GM10266 (cell line): ENCODE measurements at regions not wholly inside any gene's neighbourhood (a gene's known extent, or its start where the extent isn't known, plus 50 kb on each side); places are given as distances from the start of the nearest gene placed in this dataset.

ENCODE experiments used
- DNase-seq: peaks from one replicate; pipeline ENCODE4 v3.0.0; 2012; ENCODE audit errors: extremely low spot score
- TF ChIP-seq, protein P1 (sequence below): IDR thresholded peaks from 2 replicates; pipeline ENCODE4 v1.5.1; 2012; ENCODE audit warnings: mild to moderate bottlenecking, low read depth; ENCODE audit not compliant: control insufficient read depth, insufficient read depth; ENCODE audit errors: missing control alignments

GRCh38 chr11:104328512-104328907 is 164.6 kb upstream of the PDGFD start:
- TF ChIP-seq, protein P1, sequence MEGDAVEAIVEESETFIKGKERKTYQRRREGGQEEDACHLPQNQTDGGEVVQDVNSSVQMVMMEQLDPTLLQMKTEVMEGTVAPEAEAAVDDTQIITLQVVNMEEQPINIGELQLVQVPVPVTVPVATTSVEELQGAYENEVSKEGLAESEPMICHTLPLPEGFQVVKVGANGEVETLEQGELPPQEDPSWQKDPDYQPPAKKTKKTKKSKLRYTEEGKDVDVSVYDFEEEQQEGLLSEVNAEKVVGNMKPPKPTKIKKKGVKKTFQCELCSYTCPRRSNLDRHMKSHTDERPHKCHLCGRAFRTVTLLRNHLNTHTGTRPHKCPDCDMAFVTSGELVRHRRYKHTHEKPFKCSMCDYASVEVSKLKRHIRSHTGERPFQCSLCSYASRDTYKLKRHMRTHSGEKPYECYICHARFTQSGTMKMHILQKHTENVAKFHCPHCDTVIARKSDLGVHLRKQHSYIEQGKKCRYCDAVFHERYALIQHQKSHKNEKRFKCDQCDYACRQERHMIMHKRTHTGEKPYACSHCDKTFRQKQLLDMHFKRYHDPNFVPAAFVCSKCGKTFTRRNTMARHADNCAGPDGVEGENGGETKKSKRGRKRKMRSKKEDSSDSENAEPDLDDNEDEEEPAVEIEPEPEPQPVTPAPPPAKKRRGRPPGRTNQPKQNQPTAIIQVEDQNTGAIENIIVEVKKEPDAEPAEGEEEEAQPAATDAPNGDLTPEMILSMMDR, result no peak
- no peak for DNase-seq

- no peak for DNase-seq
- TF ChIP-seq, protein P1, result no peak
Observed at GRCh38 chr11:104327861-104328511, 164.0 kb upstream of the PDGFD start.

- TF ChIP-seq, protein P1, result no peak
- DNase-seq, result no peak
Observed at GRCh38 chr11:104325093-104325492, 161.1 kb upstream of the PDGFD start.

DNA sequence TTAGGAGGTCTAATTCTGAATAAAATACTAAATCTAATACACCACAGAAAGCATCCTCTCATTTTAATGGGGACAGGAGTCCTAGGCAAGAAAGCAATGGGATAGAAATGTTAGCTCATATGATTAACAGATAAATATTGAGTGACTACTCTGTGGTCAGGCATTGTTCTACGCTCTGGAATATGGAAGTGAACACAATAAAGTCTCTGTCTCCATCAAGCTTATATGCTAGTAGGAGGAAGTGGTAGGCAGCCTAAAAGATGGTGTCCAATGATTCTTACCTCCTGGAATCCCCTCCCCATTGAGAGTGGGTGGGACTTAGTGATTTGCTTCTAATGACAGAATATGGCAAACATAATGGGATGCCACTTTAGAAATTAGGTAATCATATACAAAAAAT is 160.3 kb upstream of the PDGFD start:
- TF ChIP-seq, protein P1, result no peak
- DNase-seq, result no peak

DNA sequence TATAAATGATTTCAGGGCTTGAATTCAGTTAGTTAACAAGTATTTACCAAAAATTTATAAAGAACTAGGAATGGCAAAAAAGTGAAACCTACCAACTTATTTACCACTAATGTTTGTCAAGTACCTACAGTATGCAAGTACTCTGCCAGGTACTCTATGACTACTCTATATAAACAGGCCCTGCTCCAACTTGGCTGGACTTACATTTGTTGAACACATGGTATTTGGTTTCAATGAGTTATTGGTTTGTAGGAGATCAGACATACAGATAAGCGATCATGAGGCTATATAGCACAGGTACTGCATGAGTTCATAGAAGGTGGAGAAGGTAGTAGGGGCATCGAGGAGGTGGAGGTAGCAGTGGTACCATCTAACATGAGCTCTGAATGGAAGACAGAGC is 159.9 kb upstream of the PDGFD start:
- TF ChIP-seq, protein P1, result no peak
- no peak for DNase-seq

DNA sequence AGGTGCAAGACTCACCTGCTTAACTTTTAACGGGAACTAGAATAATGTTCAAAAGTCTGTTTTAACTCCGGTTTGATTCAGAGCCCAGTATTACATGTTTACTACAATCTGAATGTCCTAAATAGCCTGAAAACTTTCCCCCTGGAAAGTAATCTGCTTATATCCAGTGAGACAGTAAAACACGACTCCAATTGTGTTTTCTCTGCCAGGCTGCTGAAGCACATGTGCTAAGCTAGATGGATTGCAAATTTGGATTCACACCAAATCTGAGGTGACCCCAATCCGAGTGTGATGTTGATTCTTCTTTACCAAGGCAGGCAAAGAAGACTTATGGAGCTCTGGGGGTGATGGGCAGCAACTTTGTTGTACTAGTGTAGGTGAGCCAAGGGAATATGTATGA is 158.7 kb upstream of the PDGFD start:
- TF ChIP-seq, protein P1, result no peak
- DNase-seq, result no peak

DNA sequence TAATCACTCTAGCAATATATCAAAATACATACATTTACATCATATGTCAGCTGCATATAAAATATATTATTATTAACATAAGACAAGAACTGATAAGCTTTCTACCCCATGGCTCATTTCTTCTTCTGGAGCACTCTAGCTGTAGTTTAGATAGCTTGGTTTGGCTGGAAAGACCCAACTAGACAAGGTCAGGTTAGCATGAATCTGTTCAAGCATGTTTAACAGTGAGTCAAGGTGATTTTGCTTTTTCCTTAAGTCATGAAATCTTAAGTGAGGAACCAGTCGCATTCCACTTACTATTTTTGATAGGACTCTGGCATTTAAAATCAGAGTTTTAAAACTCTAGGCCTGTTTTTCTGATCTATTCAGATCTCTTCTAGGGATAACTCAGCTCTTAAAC is 157.0 kb upstream of the PDGFD start:
- TF ChIP-seq, protein P1, result no peak
- no peak for DNase-seq
